MCF 10A (cell line): ENCODE measurements at regions not wholly inside any gene's neighbourhood (a gene's known extent, or its start where the extent isn't known, plus 50 kb on each side); places are given as distances from the start of the nearest gene placed in this dataset.

ENCODE experiments used
- BruUV-seq: library from RNA; stranded (reverse); fragments of 400-500 nt; replicated peaks from 2 replicates; lab custom pipeline; 2021; lab: Mats Ljungman, UMichigan
- CTCF ChIA-PET: fragments of 300-600 bp; sonication (Branson Sonifier 250); formaldehyde crosslinking; extraction: SDS; loops from one replicate; lab custom pipeline; 2021; ENCODE audit warnings: antibody characterized with exemption, inconsistent platforms; lab: Yijun Ruan, JAX
- POLR2A ChIA-PET: fragments of 300-600, 350-650 bp; sonication (Branson Sonifier 250); formaldehyde crosslinking; extraction: SDS; loops from one replicate; lab custom pipeline; 2020; ENCODE audit warnings: antibody characterized with exemption, inconsistent platforms; lab: Yijun Ruan, JAX
- DNase-seq: peaks from one replicate; pipeline ENCODE4 v3.0.0-alpha.2; 2018; ENCODE audit not compliant: unreplicated experiment
- H3K27ac Mint-ChIP-seq: one replicate; pipeline ENCODE4 v1.8.0; 2022; ENCODE audit warnings: mild to moderate bottlenecking, low read depth, mixed read lengths; ENCODE audit not compliant: unreplicated experiment
- H3K27me3 Mint-ChIP-seq: one replicate; pipeline ENCODE4 v1.8.0; 2022; ENCODE audit warnings: mixed read lengths; ENCODE audit not compliant: insufficient read depth, unreplicated experiment
- H3K36me3 Mint-ChIP-seq: one replicate; pipeline ENCODE4 v1.8.0; 2022; ENCODE audit warnings: mild to moderate bottlenecking, moderate library complexity, mixed read lengths; ENCODE audit not compliant: insufficient read depth, unreplicated experiment
- H3K4me1 Mint-ChIP-seq: one replicate; pipeline ENCODE4 v1.8.0; 2022; ENCODE audit warnings: mixed read lengths; ENCODE audit not compliant: insufficient read depth, unreplicated experiment
- H3K4me3 Mint-ChIP-seq: one replicate; pipeline ENCODE4 v1.8.0; 2022; ENCODE audit warnings: mild to moderate bottlenecking, moderate library complexity, mixed read lengths; ENCODE audit not compliant: unreplicated experiment
- H3K9me3 Mint-ChIP-seq: one replicate; pipeline ENCODE4 v1.8.0; 2022; ENCODE audit warnings: mixed read lengths; ENCODE audit not compliant: unreplicated experiment
- CTCF ChIP-seq: fragments of 200-600 bp; IDR thresholded peaks from one replicate; pipeline ENCODE4 v1.8.0; 2022; ENCODE audit warnings: antibody characterized with exemption, mild to moderate bottlenecking; ENCODE audit not compliant: unreplicated experiment
- intact Hi-C: fragments of 100-400 bp; cut with micrococcal nuclease; formaldehyde crosslinking; loops from 2 replicates; pipeline ENCODE4 v1.14.1; 2022

GRCh38 chr2:217573571-217573970, 429.2 kb downstream of the TNS1 start:
- intact Hi-C loops = no loop called here
- H3K4me3 Mint-ChIP-seq = no peak overlapping the region
- CTCF ChIA-PET = no interaction called here

GRCh38 chr2:217570394-217570793, 432.4 kb downstream of the TNS1 start:
- no peak for TF ChIP-seq CTCF
- intact Hi-C loops = no loop called here
- no peak for DNase-seq
- H3K4me1 Mint-ChIP-seq = no peaks in the 10 kb centered on the region
- H3K27ac Mint-ChIP-seq = no peak overlapping the region
- H3K9me3 Mint-ChIP-seq = no peaks in the 10 kb centered on the region
- peaks cover 6% of the 10 kb centered on the region for H3K36me3 Mint-ChIP-seq
- BruUV-seq = no TSS peak
- H3K27me3 Mint-ChIP-seq = peaks cover 21% of the 10 kb centered on the region
- ChIA-PET CTCF (no interaction called here), POLR2A (no interaction called here)
- no peak overlapping the region for H3K4me3 Mint-ChIP-seq

More at GRCh38 chr2:217573571-217573970, 429.2 kb downstream of the TNS1 start:
- no peaks in the 10 kb centered on the region for H3K9me3 Mint-ChIP-seq
- POLR2A ChIA-PET = no interaction called here
- peaks cover 26% of the 10 kb centered on the region for H3K27me3 Mint-ChIP-seq
- peak; percentile 62 for DNase-seq
- no peaks in the 10 kb centered on the region for H3K4me1 Mint-ChIP-seq
- no peak for TF ChIP-seq CTCF
- BruUV-seq = no TSS peak
- H3K36me3 Mint-ChIP-seq = peaks cover 6% of the 10 kb centered on the region
- no peak overlapping the region for H3K27ac Mint-ChIP-seq

GRCh38 chr2:217568289-217568971, 434.4 kb downstream of the TNS1 start:
- no peak overlapping the region for H3K4me3 Mint-ChIP-seq
- H3K27ac Mint-ChIP-seq = no peak overlapping the region
- ChIA-PET CTCF (no interaction called here), POLR2A (no interaction called here)
- no peaks in the 10 kb centered on the region for H3K9me3 Mint-ChIP-seq
- no peak for TF ChIP-seq CTCF
- H3K27me3 Mint-ChIP-seq = peaks cover 7% of the 10 kb centered on the region
- no peaks in the 10 kb centered on the region for H3K4me1 Mint-ChIP-seq
- H3K36me3 Mint-ChIP-seq = peaks cover 6% of the 10 kb centered on the region
- DNase-seq = no peak
- BruUV-seq = no TSS peak
- intact Hi-C loops = no loop called here

- CTCF ChIA-PET = interaction anchor here (0.6 kb wide), 4 partner anchors 43 to 881 kb away, joined by 3 to 5 read pairs (median 3); no protein-coding TSS in a partner anchor
- no peak overlapping the region for H3K27ac Mint-ChIP-seq
- POLR2A ChIA-PET = no interaction called here
- TF ChIP-seq CTCF = no peak
- no peaks in the 10 kb centered on the region for H3K36me3 Mint-ChIP-seq
- no peaks in the 10 kb centered on the region for H3K4me1 Mint-ChIP-seq
- peaks cover 11% of the 10 kb centered on the region for H3K27me3 Mint-ChIP-seq
- peaks cover 14% of the 10 kb centered on the region for H3K9me3 Mint-ChIP-seq
- intact Hi-C loops = no loop called here
- no TSS peak for BruUV-seq
- no peak for DNase-seq
- H3K4me3 Mint-ChIP-seq = no peak overlapping the region
Observed at GRCh38 chr2:217563565-217563964, 439.2 kb downstream of the TNS1 start.
